Fibroblast of skin of left biceps (primary cell): ENCODE measurements at regions not wholly inside any gene's neighbourhood (a gene's known extent, or its start where the extent isn't known, plus 50 kb on each side); places are given as distances from the start of the nearest gene placed in this dataset.

Experiments
- DNase-seq, 2 experiments: peaks; one replicate each; pipeline ENCODE4 v3.0.0-alpha.2; 2013; ENCODE audit warnings: low read depth in 2 of 2

- DNase-seq = no peak
Observed at GRCh38 chr12:63250486-63250885, 99.5 kb upstream of the AVPR1A start.

DNA sequence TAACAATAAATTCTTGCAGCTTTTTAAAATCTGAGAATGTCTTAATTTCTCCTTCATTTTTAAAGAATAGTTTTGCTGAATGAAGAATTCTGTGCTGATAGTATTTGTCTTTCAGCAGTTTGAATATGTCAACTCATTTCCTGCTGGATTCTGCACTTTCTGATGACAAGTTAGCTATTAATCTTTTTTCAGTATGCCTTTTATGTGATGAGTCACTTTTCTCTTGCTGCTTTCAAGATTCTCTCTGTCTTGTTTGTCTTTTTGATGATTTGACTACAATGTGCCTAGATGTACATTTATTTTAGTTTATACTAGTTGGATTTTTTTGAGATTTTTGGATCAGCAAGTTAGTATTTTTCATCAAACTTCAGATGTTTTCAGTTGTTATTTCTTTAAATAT is 87.9 kb upstream of the AVPR1A start:
- no peak for DNase-seq

- no peak for DNase-seq
Observed at GRCh38 chr12:63232896-63233295, 81.9 kb upstream of the AVPR1A start.

GRCh38 chr12:63228853-63229252 is 77.9 kb upstream of the AVPR1A start:
- DNase-seq = no peak

GRCh38 chr12:63226792-63227463 is 75.9 kb upstream of the AVPR1A start:
- no peak for DNase-seq

DNA sequence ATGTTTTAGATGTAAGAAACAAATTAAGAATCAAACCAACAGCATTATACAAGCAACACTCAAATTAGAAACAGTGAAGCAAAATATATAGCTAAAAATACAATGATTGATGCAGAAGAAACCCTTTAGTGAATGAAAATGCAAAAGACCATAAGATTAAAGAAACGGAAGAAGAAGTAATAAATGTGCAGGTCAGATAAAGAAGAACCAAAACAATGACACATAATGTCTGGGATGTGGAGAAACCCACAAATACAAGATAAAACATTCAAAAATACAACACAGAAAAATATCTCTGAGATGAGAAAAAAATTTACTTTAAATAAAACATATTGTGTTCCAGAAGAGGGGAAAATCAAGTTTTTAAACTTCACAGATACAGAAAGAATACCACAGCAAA is 73.4 kb upstream of the AVPR1A start:
- DNase-seq = no peak

- DNase-seq = no peak
Observed at GRCh38 chr12:63223128-63223527, 72.1 kb upstream of the AVPR1A start.

DNA sequence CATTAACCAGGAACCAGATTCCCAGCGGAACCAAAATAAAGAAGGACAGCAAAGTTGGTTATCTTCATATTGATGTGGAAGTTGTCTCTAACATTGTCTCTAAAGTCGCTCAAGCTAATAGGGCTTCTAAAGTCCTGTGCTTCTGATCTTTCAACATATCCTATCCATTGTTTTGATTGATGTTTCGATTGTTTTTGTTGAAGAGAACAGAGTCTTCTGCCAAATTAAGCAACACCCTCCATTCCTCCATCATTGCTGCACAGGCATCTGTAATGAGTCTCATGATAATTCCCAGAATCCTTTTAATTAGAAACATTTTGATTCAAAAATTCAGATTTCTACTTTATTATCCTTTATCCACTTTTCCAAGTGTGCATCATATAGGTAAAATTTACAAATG is 71.6 kb upstream of the AVPR1A start:
- DNase-seq = no peak

DNA sequence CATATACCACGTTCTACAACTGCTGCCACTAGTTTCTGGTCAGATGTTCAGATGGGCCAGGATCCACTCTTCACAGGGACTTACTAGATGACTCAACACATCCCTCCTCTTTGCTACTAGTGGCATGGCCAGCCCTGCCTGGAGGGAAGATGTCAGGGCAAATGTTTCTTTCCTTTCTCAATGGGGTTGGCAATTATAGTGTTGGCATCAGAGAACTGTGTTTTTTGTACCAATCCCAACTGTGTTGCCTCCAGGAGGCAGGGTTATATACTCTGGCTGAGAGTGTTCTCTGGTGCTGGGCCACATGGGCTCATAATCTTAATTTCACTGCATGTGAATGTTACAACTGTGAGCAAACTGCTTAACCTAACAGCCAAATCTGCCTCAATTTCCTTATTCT is 69.9 kb upstream of the AVPR1A start:
- no peak for DNase-seq

GRCh38 chr12:63212316-63212715 is 61.3 kb upstream of the AVPR1A start:
- DNase-seq = no peak

DNA sequence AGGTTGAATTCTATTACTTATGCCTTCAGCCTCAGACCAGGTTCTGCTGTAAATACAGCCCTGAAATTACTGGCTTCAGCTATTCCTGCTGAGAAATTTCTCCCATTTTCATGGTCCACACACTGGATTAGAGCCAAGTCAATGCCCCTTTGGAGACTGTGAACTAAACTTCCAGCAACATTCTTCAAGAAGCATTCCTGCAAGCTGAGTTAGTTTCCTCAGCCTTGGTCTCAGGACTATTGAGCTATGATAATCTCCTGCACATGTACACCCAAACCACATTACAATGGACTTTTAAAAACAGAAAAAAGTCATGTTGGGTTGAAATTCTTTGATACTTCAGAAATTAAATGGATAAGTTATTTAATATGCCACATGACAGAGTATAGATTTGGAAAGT is 58.0 kb upstream of the AVPR1A start:
- no peak for DNase-seq

GRCh38 chr12:63206909-63207308 is 55.9 kb upstream of the AVPR1A start:
- no peak for DNase-seq

- no peak for DNase-seq
Observed at GRCh38 chr12:63206494-63206893, 55.5 kb upstream of the AVPR1A start.
